ENCODE measurements at regions not wholly inside any gene's neighbourhood (a gene's known extent, or its start where the extent isn't known, plus 50 kb on each side); places are given as distances from the start of the nearest gene placed in this dataset.
"Not testable (repeated sequence)": the region's sequence is repeated elsewhere in the genome, so short reads cannot be mapped to it uniquely, and the experiment has no call there.

GRCh38 chr3:137163241-137163871 is 205.6 kb downstream of the IL20RB start:
- Mint-ChIP-seq H3K27me3 (peaks cover 13% of the 10 kb centered on the region), H3K36me3 (ENCODE audit: low read depth) (no peaks in the 10 kb centered on the region), H3K4me1 (no peaks in the 10 kb centered on the region), H3K27ac (no peak overlapping the region), H3K4me3 (no peak overlapping the region), H3K9me3 (no peaks in the 10 kb centered on the region)
- ATAC-seq (replicated peaks) = no peak

DNA sequence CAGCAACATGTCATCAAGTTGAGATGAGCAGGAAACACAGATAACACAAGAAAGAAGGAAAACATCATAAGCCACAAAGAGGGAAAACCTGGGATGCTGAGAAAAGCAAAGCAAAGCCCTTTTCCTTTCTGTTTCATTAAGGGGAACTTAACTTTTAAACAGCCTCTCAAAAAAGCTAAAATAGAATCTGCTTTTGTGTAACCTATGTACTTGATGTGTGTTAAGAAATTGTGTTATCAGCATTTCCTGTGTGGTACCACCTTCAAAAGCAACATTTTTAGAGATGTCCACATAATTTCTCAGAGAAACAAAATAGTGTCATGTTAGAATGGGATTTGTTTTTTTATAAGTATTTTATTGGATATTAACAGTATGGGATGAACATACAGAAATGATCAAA is 206.2 kb downstream of the IL20RB start:
- ATAC-seq (replicated peaks) = no peak
- no peak overlapping the region for H3K4me3 Mint-ChIP-seq
- no peaks in the 10 kb centered on the region for H3K36me3 Mint-ChIP-seq (ENCODE audit: low read depth)
- H3K27ac Mint-ChIP-seq = no peak overlapping the region
- no peaks in the 10 kb centered on the region for H3K9me3 Mint-ChIP-seq
- H3K4me1 Mint-ChIP-seq = no peaks in the 10 kb centered on the region
- peaks cover 13% of the 10 kb centered on the region for H3K27me3 Mint-ChIP-seq

GRCh38 chr3:137165117-137165806 is 207.5 kb downstream of the IL20RB start:
- H3K27ac Mint-ChIP-seq = no peak overlapping the region
- no peaks in the 10 kb centered on the region for H3K36me3 Mint-ChIP-seq (ENCODE audit: low read depth)
- peaks cover 15% of the 10 kb centered on the region for H3K27me3 Mint-ChIP-seq
- ATAC-seq (replicated peaks) = no peak
- no peak overlapping the region for H3K4me3 Mint-ChIP-seq
- no peaks in the 10 kb centered on the region for H3K4me1 Mint-ChIP-seq
- H3K9me3 Mint-ChIP-seq = peaks cover 1% of the 10 kb centered on the region

GRCh38 chr3:137171834-137172603 is 214.2 kb downstream of the IL20RB start:
- H3K9me3 Mint-ChIP-seq = peaks cover 3% of the 10 kb centered on the region
- H3K27me3 Mint-ChIP-seq = peaks cover 14% of the 10 kb centered on the region
- H3K27ac Mint-ChIP-seq = no peak overlapping the region
- ATAC-seq (replicated peaks) = no peak
- no peaks in the 10 kb centered on the region for H3K36me3 Mint-ChIP-seq (ENCODE audit: low read depth)
- no peaks in the 10 kb centered on the region for H3K4me1 Mint-ChIP-seq
- H3K4me3 Mint-ChIP-seq = no peak overlapping the region

GRCh38 chr3:137172728-137173127 is 214.9 kb downstream of the IL20RB start:
- H3K9me3 Mint-ChIP-seq = peaks cover 3% of the 10 kb centered on the region
- H3K36me3 Mint-ChIP-seq (ENCODE audit: low read depth) = no peaks in the 10 kb centered on the region
- H3K4me1 Mint-ChIP-seq = no peaks in the 10 kb centered on the region
- peaks cover 14% of the 10 kb centered on the region for H3K27me3 Mint-ChIP-seq
- no peak for ATAC-seq (replicated peaks)
- H3K27ac Mint-ChIP-seq = no peak overlapping the region
- no peak overlapping the region for H3K4me3 Mint-ChIP-seq

DNA sequence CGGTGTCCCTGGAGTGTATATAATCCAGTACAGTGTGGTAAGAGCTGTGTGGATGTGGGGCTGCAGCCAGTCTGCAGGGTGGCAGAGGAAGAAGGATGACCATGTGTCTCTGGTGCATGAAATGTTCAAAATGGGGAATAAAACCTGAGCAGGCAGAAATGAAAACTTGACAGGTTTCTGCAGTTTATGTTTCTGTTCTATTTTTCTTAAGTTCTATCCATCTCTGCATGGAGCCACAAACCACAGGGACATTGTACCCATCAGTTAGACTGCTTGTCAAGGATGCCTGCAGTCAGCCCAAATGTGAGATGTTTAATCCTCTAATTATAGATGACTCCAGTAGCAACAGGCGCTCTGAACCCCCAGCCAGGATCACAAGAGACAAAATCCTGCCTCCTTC is 216.7 kb downstream of the IL20RB start:
- Mint-ChIP-seq H3K27ac (no peak overlapping the region), H3K4me3 (no peak overlapping the region), H3K4me1 (no peaks in the 10 kb centered on the region), H3K36me3 (ENCODE audit: low read depth) (no peaks in the 10 kb centered on the region), H3K27me3 (peaks cover 17% of the 10 kb centered on the region), H3K9me3 (peaks cover 3% of the 10 kb centered on the region)
- ATAC-seq (replicated peaks) = no peak

GRCh38 chr3:137180220-137180619 is 222.4 kb downstream of the IL20RB start:
- H3K27ac Mint-ChIP-seq = no peak overlapping the region
- H3K4me1 Mint-ChIP-seq = no peaks in the 10 kb centered on the region
- no peak overlapping the region for H3K4me3 Mint-ChIP-seq
- no peaks in the 10 kb centered on the region for H3K36me3 Mint-ChIP-seq (ENCODE audit: low read depth)
- H3K27me3 Mint-ChIP-seq = peaks cover 3% of the 10 kb centered on the region
- H3K9me3 Mint-ChIP-seq = no peaks in the 10 kb centered on the region
- ATAC-seq (replicated peaks) = no peak

DNA sequence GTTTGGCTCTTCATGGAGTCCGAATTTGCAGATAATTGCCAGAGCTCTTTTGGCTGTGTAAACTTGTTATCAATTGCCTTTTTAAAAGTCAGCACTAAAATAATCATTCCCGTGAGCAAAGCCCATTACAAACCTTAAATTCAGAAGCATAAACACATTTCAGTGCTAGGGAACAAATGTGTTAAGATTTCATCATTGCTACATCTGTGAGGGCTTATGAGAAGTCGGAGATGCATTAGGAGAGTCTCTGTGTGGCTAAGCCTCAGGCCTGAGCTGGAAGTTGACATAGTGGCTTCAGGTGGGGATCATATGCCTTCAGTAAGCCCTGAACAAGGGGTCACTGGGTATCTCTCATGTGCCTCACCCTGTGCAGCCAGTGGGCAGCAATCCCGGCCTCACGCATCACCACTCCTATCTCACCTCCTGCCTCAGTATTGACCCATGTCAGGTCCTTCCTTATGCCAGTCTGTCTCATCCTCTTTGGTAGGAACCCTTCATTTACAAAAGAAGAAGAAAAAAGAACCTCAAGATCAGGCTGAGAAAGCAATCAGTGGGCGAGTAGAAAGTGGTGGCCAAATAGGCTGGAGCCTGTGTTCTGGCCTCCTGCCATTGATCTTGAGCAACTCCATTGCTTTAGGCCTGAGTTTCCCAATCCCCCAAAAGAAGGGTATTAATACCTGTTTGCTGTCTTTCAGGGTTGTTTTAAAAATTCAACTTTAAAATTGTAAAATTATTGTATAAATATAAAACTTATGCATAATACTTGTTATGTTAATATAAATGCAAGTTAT is 233.5 kb downstream of the IL20RB start:
- Mint-ChIP-seq H3K27me3 (peaks cover 11% of the 10 kb centered on the region), H3K36me3 (ENCODE audit: low read depth) (no peaks in the 10 kb centered on the region), H3K9me3 (no peaks in the 10 kb centered on the region), H3K4me3 (no peak overlapping the region), H3K4me1 (no peaks in the 10 kb centered on the region), H3K27ac (no peak overlapping the region)
- no peak for ATAC-seq (replicated peaks)

DNA sequence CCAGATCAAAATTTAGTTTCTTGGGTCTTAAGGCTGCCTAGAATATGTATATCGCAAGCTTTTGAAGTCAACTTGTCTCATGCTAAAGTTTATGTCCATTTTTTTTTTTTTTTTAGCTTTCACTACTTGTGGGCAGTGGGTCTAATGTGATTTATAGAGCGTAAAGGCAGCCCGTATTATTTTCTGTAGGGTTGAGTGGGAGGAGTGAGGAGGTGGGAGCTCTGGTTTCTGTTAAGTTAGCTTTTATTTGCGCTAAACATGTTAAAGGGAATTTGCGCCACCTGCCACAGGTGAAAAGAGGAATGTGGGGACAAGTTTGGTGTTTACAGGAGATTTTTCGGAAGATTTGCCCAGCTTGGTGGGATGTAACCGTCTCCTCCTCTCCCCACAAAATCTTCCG is 234.2 kb downstream of the IL20RB start:
- Mint-ChIP-seq H3K9me3 (no peaks in the 10 kb centered on the region), H3K27ac (no peak overlapping the region), H3K27me3 (peaks cover 11% of the 10 kb centered on the region), H3K4me3 (no peak overlapping the region), H3K36me3 (ENCODE audit: low read depth) (no peaks in the 10 kb centered on the region), H3K4me1 (no peaks in the 10 kb centered on the region)
- ATAC-seq (replicated peaks) = no peak

GRCh38 chr3:137194301-137194700 is 236.5 kb downstream of the IL20RB start:
- no peak for ATAC-seq (replicated peaks)
- no peaks in the 10 kb centered on the region for H3K36me3 Mint-ChIP-seq (ENCODE audit: low read depth)
- no peak overlapping the region for H3K4me3 Mint-ChIP-seq
- H3K4me1 Mint-ChIP-seq = no peaks in the 10 kb centered on the region
- H3K9me3 Mint-ChIP-seq = no peaks in the 10 kb centered on the region
- H3K27me3 Mint-ChIP-seq = peaks cover 11% of the 10 kb centered on the region
- H3K27ac Mint-ChIP-seq = no peak overlapping the region

DNA sequence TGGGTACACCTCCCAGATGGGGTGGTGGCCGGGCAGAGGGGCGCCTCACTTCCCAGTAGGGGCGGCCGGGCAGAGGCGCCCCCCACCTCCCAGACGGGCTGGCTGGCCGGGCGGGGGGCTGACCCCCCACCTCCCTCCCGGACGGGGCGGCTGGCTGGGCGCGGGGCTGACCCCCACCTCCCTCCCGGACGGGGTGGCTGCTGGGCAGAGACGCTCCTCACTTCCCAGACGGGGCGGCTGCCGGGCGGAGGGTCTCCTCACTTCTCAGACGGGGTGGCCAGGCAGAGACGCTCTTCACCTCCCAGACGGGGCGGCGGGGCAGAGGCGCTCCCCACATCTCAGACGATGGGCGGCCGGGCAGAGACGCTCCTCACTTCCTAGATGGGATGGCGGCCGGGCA is 240.6 kb downstream of the IL20RB start:
- not testable (repeated sequence) for H3K4me1 Mint-ChIP-seq; H3K27me3 Mint-ChIP-seq; H3K4me3 Mint-ChIP-seq; H3K36me3 Mint-ChIP-seq (ENCODE audit: low read depth); H3K27ac Mint-ChIP-seq; ATAC-seq (replicated peaks); H3K9me3 Mint-ChIP-seq

GRCh38 chr3:137199678-137200077 is 241.9 kb downstream of the IL20RB start:
- ATAC-seq (replicated peaks) = no peak
- Mint-ChIP-seq H3K4me1 (no peaks in the 10 kb centered on the region), H3K9me3 (no peaks in the 10 kb centered on the region), H3K4me3 (no peak overlapping the region), H3K36me3 (ENCODE audit: low read depth) (no peaks in the 10 kb centered on the region), H3K27me3 (peaks cover 4% of the 10 kb centered on the region), H3K27ac (no peak overlapping the region)

- no peak overlapping the region for H3K4me3 Mint-ChIP-seq
- no peaks in the 10 kb centered on the region for H3K36me3 Mint-ChIP-seq (ENCODE audit: low read depth)
- H3K27ac Mint-ChIP-seq = no peak overlapping the region
- H3K4me1 Mint-ChIP-seq = no peaks in the 10 kb centered on the region
- no peaks in the 10 kb centered on the region for H3K9me3 Mint-ChIP-seq
- ATAC-seq (replicated peaks) = no peak
- peaks cover 8% of the 10 kb centered on the region for H3K27me3 Mint-ChIP-seq
These were observed 243.3 kb downstream of the IL20RB start for GRCh38 chr3:137201066-137201465.

DNA sequence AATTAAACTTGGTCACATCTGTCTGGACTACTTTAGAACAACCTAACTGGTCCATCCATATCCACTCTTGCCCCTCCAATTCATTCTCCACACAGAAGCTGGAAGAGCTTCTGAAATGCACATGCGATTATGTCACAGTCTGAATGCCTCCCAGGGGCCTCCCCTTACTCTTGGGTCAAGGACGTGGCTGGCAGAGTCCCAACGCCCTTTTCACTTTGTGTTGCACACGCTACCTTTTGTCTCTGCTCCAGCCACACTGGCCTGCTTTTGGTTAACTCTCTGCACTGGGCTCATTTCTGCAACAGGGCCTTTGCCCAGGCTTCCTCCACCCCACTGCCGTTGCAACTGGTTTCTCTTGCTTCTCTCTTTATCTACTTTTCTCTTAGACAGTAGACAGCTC is 245.2 kb downstream of the IL20RB start:
- Mint-ChIP-seq H3K36me3 (ENCODE audit: low read depth) (no peaks in the 10 kb centered on the region), H3K27ac (no peak overlapping the region), H3K4me1 (no peaks in the 10 kb centered on the region), H3K27me3 (peaks cover 8% of the 10 kb centered on the region), H3K4me3 (no peak overlapping the region), H3K9me3 (no peaks in the 10 kb centered on the region)
- ATAC-seq (replicated peaks) = no peak

Measured in activated T-helper 17 cell treated with anti-CD3 and anti-CD28 coated beads, Interleukin-2, amount 50 U/mL, for 72 hours (primary cell).